HG03558 (cell line): ENCODE measurements at regions not wholly inside any gene's neighbourhood (a gene's known extent, or its start where the extent isn't known, plus 50 kb on each side); places are given as distances from the start of the nearest gene placed in this dataset.
"Not testable (repeated sequence)": the region's sequence is repeated elsewhere in the genome, so short reads cannot be mapped to it uniquely, and the experiment has no call there.

Source experiments
- ATAC-seq: cut with Tn5 transposase; IDR thresholded peaks from one replicate; pipeline ENCODE4 v1.9.1; 2021; ENCODE audit warnings: moderate number of reproducible peaks; ENCODE audit not compliant: unreplicated experiment; ENCODE audit errors: extremely low read depth

DNA sequence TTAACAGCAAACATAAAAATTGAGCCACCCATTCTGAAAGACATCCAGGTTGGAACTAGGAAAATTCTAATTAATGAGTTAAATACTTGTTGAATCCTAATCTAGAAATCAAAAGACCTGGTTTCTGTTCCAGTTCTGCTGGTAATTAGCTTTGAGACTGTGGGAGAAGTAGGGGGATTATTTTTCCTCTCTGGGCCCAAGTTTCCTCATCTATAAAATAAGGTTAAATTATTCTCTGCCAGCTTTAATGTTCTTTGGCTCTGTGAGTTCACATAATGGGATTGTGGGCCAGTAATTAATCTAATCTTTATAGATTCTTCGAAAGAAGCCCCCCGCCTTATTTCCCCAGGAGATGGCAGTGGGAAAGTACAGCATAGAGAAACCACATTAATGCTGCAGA is 104.6 kb downstream of the ENC1 start:
- no peak for ATAC-seq

DNA sequence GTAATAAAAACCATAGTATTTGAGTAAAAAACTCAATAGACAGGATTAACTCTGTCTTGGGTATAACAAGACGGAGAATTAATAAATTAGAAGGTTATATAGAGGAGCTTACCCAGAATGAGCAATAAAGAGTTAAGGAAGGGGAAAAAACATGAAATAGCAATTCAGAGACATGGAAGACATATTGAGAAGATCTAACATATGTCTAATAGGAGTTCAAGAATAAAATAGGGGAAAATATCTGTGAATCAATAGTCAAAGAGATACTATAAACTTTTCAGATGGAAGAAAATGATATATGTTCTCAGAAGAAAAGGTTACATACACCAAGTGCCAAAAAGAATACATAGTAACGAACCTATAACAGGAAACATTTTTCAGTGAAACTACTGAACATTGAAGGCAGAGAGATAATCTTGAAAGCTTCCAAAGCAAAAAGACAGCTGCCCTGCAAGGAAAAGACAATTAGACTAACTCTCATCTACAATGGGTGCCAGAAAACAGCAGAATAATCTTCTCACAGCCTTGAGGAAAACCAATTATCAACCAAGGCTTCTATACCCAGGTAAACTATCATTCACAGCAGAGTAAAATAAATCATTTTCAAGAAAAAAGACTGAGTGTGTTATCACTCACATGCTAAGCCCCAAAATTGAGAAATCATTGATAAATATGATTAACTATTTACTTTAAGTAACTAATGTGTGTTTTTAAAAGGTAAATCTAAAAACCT is 106.0 kb downstream of the ENC1 start:
- no peak for ATAC-seq

DNA sequence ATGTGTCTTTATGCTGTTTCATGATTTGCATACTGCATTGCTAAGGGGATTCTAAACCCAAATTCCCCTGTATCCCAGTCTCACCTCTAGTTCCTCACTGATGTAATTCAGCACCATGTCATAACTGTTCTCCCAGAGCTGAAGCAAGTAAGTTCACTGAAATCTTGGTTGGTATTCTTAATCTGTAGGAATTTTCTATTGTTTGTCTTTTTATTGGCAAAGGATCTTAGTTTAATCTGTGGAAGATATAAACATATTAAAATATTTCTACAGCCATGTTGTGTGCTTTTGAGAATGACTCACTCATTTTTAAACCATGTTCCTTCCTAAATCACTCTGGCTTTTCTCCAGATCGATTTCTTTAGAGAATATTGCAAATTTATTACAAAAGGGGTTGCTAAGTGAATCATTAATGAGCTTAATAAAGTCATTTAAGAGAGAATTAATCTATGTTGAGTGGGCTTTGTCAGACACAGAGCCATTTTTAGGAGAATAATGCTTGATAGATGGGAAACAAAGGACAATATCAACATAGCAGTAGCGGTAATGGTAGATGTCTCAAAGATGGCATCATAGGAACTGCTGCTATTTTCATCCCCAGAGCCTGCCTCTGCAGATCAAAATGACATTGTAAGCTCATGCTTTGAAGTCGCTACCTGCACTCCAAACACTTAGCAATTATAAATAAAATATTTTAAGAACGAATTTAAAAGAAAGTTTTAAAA is 110.0 kb downstream of the ENC1 start:
- ATAC-seq: no peak

DNA sequence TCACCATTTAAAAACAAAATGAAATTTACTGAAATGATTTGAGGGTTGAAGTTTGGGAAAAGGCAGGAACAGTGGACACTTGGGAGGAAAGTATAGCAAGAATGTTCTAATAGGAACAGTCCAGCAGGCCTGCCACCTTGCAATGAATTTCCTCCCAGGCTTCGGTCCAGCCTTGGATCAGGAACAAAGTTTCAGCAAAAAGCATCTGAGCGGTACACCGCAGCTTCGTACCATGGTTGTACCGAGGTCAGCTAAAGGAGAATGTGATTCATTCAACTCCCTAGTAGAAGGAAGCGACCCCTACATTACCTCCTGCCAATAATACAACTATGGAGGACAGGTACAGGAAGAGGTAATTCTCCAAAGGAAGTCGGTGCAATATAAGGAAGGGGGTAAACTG is 111.4 kb downstream of the ENC1 start:
- no peak for ATAC-seq

DNA sequence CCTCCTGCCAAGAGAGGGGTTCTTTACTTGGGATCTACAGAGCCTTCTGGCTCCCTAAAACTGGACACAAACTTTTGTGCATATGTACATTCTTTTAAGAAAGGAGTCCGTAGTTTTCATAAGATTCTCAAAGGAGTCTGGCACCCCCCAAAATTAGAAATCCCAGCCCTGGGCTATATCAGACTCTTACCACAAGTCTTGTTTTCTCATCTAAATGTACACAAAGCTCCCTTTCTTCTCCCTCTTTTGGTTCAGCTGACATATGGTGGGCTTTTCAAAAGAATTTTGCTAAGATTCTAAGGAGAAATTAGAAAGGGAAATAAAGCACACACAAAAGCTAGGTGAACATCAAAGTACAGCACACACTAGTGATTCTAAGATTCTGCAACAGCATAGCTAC is 114.4 kb downstream of the ENC1 start:
- no peak for ATAC-seq

DNA sequence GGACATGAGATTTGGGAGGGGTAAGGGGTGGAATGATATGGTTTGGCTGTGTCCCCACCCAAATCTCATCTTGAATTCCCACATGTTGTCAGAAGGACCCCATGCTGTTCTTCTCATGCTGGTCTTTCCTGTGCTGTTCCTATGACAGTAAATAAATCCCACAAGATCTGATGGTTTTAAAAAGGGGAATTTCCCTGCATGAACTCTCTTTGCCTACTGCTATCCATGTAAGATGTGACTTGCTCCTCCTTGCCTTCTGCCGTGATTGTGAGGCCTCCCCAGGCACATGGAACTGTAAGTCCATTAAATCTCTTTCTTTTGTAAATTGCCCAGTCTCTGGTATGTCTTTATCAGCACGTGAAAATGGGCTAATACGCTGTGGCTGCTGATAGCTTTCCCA is 115.8 kb downstream of the ENC1 start:
- ATAC-seq: not testable (repeated sequence)

DNA sequence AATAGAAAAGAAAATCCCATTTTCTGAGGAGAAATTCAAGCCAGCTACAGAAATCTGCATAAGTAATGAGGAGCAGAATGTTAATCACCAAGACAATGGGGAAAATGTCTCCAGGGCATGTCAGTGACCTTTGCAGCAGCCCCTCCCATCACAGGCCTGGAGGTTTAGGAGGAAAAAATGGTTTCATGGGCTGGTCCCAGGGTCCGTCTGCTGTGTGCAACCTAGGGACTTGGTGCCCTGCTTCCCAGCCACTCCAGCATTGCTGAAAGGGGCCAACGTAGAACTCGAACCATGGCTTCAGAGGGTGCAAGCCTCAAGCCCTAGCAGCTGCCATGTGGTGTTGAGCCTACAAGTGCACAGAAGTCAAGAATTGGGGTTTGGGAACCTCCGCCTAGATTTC is 116.8 kb downstream of the ENC1 start:
- ATAC-seq: not testable (repeated sequence)

DNA sequence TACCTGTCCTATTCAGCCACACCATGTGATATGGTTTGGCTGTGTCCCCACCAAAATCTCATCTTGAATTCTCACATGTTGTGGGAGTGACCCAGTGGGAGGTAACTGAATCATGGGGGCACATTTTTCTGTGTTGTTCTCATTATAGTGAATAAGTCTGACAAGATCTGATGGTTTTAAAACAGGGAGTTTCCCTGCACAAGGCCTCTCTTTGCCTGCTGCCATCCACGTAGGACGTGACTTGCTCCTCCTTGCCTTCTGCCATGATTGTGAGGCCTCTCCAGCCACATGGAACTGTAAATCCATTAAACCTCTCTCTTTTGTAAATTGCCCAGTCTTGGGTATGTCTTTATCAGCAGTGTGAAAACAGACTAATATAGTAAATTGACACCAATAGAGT is 117.7 kb downstream of the ENC1 start:
- ATAC-seq: not testable (repeated sequence)

DNA sequence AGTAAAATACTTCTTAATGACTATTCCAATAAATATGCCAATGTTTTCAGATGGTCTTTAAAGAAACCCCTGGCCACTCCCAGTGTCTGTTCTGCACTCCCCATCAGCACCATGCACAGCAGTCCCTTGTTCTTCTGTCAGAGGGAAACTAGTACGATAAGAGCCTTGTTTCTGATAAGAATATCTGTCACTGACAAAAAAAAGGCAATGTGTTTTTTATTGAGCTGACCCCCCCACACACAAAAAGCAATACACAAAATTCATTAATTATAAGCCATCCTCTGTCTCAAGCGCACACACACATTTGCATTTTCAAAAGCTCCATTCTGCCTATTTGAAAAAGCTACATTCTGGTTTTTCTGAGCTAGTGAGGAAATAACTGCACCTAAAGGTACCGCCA is 119.1 kb downstream of the ENC1 start:
- no peak for ATAC-seq

DNA sequence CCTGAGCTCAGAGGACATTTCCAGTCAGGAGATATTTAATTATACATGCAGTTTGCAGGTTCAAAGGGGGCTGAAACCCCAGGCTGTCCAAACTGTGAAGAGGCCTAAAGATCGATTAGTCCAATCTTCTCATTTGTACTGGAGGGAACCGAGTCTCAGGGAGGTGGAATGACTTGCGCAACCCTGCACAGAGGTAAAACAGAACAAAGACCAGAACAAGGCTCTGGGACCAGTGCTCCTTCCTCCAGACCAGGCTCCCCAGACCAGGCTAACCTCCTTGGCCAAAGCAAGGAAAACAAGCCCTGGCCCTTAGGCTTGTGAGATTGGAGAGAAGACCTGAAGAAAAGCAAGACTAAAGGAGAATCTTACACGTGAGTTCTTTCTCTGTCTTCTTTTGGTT is 120.8 kb downstream of the ENC1 start:
- ATAC-seq: no peak

DNA sequence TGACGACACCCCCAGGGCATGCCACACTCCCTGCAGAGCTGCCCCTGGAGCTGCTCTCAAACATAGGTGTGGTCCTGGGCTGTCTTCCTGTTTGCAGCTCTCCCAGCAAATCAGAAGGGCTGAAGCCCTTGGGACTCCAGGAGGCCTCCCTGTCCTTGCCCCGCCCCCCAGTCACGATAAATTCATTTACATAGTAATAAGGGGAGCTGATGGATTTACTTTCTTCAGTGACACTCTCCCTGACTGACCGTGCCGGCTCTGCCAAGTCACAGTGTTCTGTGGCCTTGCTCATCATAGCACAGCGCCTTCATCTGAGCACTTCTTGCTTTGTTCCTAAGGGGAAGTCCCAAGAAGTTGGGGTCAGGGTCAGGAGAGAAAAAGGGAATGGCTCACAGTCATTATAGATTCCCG is 121.4 kb downstream of the ENC1 start:
- no peak for ATAC-seq

DNA sequence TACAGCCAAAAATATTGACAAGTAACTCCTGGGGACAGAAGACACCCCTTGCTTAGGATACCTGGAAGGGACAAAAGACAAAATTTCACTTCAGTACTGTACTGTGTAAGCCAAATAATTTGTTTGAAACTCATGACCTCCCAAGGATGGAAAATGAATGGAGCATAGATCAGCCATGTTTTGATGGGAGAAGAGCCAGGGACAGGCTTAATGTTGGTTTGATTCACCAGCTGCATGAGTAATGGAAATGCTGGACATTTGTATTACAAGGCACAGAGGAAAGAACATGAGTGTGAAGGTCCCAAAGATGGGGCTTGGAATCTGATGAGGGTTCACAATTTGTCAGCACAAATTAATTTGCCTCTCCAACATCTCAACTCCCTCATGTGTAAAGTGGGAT is 122.8 kb downstream of the ENC1 start:
- no peak for ATAC-seq

DNA sequence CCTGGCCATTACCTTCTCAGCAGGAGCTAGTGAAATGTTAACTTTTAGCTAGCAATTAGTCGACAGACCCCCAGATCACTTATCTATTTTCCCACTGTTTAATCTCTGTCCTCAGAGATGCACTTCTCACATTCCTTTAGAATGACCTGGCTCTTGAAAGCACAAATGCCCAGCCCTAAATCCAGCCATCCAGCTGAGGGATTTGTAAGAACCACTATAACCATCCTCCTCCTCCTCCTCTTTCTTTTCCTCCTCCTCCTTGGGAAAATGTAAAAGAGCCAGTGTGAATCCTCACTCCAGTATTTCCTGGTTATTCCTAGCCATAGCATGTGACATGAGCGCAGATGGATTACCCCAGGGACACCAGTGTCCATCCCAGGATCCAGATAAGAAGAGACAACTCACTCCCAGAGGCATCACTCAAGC is 124.3 kb downstream of the ENC1 start:
- ATAC-seq: no peak

DNA sequence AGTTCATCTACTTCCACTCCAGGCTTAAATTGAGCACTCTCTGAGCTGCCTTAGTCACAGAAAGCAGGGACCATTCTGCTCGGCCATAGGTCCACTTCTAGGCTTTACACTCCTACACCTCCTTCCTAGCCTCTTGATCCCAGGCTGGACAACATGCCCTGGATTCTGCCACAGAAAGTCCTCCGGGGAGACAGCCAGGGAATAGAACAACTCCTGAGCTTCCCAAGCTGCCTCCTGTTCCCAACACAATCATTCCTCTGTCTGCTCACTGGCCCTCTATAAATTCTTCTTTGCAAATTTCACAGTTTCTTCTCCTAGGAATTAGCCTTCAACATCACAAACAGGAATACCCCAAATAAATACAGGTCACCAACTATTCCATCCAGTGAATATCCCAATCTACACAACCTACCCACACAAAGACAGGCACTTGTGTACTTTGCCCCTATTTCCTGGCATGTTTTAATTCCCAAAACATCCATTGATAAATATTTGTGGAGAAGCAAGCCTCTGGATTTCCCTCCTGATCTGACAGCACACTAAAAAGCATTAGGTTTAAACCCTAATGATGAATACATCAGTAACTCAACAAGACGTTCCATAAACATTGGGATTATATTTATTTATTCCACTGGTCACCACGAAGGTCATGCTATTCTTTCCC is 125.5 kb downstream of the ENC1 start:
- no peak for ATAC-seq

DNA sequence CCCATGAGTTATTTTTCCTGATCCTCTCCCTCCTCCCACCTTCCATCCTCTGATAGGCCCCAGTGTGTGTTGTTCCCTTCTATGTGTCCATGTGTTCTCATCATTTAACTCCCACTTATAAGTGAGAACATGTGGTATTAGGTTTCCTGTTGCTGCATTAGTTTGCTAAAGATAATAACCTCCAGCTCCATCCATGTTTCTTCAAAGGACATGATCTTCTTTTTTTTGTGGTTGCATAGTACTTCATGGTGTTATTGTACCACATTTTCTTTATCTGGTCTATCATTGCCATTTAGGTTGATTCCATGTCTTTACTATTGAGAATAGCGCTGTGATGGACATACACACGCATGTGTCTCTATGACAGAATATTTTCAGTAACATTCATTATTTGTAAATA is 128.8 kb downstream of the ENC1 start:
- ATAC-seq: not testable (repeated sequence)

DNA sequence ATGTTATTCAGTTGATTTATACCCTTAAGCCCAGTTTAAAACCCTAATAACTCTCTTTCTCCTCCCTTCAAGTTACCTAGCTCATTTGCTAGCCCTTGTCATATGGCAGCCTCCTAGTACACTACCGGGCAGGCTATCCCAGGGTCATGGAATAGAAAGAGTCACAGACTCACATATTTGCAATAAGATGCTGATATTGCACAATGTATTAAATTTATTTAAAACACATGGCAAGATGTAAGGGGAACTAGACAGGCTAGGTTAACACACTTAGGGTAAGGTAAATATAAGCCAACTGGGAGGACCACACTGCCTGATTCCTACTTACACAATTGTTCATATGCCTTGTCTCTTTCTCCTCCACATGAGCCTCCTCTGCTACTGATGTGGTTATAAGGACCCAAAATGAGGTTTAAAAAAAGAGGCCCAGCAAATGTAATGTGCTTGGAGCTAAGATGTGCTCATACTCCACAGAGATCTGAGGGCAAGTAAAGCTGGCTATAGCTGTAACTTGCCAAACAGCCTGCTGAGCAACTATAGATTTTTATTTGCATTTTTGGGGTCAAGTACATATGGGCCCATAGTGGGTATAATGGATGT is 130.0 kb downstream of the ENC1 start:
- no peak for ATAC-seq

DNA sequence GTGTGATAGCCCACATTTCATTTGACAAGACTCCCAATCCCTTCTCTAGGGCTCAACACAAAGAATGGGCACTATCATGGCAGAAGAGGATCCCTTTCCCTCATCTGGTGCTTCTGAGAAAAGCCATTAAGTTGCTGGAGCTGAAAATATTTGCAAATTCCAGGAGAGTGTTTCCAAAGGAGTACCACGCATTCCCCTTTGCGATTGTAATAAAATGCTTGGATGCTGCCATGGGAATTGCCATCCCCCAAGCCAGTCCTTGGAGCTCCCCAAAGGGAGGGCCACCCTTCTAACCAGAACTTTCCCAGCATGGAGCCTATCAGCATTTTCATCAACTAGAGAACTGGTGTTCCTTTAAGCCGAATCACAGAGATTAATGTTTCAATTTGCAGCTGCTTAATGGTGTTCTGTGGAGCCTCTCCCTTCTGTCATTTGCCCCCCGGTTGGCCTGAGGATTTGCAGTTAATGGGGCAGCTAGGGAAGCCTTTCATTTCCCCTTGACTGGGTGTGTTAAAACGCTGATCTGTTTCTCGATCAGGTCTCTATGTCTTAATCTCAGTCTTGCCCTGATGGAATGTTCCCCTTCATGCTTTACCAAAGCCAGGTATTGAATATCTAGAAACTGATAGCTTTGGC is 133.0 kb downstream of the ENC1 start:
- no peak for ATAC-seq

DNA sequence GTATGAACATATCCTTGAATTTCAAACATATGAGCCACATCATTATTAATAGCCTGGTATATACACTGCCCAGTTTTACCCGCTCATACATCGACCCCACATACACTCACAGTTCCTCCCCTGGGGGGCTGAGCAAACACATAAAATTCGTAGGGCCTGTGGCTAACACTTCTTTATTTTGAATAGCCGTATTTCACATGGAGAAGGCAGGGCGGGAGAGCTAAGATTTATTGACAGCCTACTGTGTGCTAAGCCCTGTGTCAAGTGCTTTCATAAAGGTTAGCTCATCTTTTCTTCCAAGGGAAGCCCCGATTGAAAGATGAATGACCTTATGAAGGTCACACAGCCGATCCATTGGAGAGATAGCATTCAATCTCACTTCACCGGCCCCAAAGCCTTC is 134.4 kb downstream of the ENC1 start:
- ATAC-seq: no peak

DNA sequence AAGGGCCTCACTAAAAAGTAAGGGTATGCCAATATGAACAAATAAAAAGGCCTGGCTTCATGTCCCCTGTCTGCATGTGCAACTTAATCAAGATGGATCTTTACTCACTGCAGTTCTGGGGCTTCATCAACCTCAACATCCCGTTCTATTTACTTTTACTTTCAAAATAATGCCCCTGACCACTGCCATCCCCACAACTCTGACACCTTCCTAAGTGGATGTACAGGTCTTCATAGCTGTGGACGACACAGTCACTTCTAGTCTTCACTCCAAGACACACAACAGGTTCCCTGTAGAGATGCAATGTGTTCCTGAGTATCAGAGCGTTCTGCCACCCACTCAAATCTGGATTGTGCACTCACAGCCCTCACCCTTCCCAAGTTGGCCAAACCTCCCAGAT is 136.1 kb downstream of the ENC1 start:
- no peak for ATAC-seq

DNA sequence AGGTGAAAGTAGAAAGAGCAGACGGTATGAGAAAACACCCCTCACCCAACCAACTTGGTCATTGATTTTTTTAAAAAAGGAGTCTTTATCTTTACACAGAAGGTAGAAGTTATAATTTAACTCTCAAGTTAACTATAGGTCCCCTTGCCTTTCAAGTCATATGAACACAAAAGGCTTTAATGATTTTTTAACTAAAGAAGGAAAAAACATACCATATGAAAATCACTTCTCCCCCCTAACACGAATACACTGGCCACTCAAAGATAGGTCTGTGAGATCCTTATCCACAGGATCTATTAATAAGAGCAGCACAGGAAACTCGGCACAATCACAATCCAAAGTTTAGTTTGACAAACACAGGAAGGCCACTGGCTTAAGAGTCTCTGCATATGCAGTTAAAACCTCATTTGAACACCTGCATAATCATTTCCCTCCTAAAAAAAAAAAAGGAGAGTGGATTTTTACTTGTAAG is 138.0 kb downstream of the ENC1 start:
- ATAC-seq: no peak
